Hepatic stellate cell (primary cell): ENCODE measurements at regions not wholly inside any gene's neighbourhood (a gene's known extent, or its start where the extent isn't known, plus 50 kb on each side); places are given as distances from the start of the nearest gene placed in this dataset.

Experiments used
- DNase-seq: peaks from one replicate; pipeline ENCODE4 v3.0.0; 2011; ENCODE audit warnings: low spot score

- no peak for DNase-seq
Observed at GRCh38 chr10:111993321-111993720, 190.2 kb downstream of the GPAM start.

- DNase-seq, result no peak
Observed at GRCh38 chr10:111993872-111994426, 189.6 kb downstream of the GPAM start.

DNA sequence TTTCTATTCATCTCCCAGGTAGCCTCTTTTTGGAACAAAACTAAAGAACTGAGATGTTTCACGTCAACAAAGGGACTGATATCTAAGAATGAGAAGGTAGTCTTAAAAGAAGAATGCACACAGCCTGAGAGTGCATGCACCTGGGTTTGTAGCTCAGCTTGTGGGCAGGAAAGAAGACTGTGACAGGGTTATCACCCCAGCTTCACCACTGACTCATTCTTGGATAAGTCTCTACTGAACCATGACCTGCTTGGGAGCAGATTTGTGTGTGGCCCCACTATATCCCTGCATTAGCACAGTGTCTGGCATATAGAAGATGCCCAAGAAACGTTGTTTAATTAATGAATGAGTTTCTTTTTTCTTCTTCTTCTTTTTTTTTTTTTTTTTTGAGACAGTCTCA, 187.5 kb downstream of the GPAM start:
- DNase-seq, result no peak

DNA sequence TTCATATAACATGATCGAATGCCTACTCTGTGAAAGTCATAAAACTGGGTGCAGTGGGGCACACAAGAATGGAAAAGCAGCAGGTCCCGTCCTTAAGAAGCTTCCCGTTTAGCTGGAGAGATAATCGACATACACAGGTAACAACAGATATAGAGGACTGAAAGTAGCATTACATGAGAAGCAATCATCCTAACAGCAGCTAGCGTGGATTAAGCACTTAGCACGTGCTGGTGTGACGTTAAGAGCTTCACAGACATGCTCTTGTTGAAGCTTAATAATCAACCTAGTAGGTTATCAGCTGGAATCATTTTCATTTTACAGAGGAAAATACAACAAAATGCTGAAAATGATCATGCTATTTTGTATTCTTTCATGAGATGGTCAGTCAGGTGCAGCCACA, 184.8 kb downstream of the GPAM start:
- no peak for DNase-seq

DNA sequence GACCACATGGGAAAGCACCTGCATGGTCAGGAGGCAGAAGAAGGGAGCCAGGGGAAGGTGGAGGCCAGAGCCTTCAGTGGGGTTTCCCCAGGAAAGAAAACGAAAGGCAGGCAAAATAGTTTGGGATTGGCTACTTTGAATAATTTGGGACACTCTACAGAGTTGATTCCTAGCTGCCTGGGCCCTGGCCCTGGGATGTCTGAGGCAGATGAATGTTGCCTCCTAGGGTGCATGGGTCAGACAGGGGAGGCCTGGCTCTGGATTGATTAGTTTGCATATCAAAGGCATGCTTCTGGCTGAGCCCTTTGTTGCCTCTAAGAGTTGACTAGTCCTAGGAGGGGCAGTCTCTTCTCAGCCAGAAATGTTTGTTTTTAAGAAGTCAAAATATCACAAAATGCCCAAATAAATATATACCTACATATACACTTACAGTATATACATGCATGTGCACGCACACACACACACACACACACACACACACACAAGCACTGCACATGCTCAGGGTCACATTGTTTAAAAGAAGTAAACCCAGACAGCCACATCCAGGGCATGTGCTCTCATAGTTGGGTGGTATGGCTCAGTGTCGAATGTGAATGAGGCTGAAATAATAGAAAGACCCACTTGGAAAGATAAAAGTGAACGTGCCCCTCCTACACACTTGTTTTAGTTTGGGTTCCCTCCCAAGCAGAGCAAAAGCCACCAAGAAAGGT, 184.2 kb downstream of the GPAM start:
- no peak for DNase-seq

- no peak for DNase-seq
Observed at GRCh38 chr10:111999915-112000302, 183.7 kb downstream of the GPAM start.

GRCh38 chr10:112000466-112000865, 183.1 kb downstream of the GPAM start:
- no peak for DNase-seq

DNA sequence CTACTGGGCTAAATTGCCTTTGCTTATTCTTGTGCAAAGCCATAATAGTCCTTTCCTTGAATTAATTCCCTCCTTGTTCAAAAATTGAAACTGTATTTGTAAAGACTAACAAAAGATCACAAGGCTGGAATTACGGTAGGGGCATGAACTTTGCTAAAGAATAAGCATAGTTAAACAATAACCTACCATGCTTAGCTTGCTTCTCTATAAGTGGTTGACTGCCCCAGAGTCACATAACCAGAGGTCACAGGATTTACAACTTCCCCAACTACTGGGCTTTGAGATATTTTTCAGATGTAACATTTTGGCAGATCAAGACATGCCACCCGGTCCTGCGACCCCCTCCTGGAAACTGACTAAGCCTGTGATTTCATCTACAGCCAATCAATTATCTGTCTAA, 181.4 kb downstream of the GPAM start:
- no peak for DNase-seq

- DNase-seq, result no peak
Observed at GRCh38 chr10:112004075-112004474, 179.5 kb downstream of the GPAM start.

GRCh38 chr10:112005044-112005443, 178.5 kb downstream of the GPAM start:
- no peak for DNase-seq

DNA sequence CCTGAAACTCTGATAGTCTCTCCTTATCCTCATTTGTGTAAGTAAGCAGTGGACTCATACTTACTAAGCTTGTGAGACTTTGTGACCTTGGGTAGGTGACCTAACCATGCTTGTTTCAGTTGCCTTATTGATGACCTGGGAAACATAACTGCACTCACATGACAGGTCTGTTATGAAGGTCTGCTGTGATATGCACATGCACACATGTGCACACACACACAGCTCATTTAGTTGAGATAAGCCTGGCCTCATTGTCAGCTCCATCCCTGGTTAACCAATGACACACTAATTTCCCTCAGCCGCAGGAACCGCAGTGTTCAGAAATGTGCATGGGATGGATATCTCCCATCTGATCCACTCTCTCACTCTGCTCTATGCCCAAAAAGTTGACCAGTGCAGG, 177.2 kb downstream of the GPAM start:
- no peak for DNase-seq

GRCh38 chr10:112006831-112007230, 176.7 kb downstream of the GPAM start:
- DNase-seq, result no peak

GRCh38 chr10:112022196-112022595, 161.4 kb downstream of the GPAM start:
- DNase-seq, result no peak

DNA sequence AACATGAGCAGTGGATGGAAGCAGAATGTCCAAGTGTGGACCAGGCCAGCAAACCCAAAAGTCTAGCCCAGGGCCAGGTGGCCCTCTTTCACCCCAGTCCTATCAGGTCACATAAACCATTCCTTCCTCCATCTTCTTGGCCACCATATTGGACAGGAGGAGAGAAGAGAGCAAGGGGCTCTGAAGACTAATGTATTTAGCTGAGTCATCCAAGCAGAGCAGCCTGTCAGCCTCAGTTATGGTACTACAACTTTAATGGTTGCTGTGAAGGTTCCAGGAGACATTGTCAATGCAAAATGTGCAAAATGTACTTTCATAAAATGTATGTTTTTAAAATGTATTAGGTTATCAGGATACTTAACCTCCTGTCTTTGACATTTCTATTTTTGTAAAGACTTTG, 159.5 kb downstream of the GPAM start:
- DNase-seq, result no peak

GRCh38 chr10:112025228-112025627, 158.3 kb downstream of the GPAM start:
- DNase-seq, result no peak

DNA sequence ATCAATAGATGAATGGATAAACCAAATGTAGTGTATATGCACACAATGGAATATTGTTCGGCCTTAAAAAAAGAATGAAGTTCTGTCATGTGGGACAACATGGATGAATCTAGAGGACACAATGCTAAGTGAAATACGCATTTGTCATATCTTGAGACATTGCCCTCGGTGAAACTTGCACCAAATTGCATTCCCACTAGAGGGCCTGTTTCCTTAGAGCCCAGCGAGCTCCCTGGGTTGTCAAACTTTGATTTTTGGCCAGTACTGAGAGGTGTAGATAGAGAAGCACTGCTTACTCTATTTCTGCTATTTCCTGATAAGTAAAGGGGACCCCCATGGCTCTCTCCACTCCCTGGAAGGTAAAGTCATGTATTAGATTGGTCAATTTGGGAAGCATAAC, 157.1 kb downstream of the GPAM start:
- no peak for DNase-seq

GRCh38 chr10:112027731-112028280, 155.8 kb downstream of the GPAM start:
- no peak for DNase-seq

GRCh38 chr10:112030431-112030830, 153.1 kb downstream of the GPAM start:
- DNase-seq, result no peak

GRCh38 chr10:112039823-112040222, 143.7 kb downstream of the GPAM start:
- no peak for DNase-seq

DNA sequence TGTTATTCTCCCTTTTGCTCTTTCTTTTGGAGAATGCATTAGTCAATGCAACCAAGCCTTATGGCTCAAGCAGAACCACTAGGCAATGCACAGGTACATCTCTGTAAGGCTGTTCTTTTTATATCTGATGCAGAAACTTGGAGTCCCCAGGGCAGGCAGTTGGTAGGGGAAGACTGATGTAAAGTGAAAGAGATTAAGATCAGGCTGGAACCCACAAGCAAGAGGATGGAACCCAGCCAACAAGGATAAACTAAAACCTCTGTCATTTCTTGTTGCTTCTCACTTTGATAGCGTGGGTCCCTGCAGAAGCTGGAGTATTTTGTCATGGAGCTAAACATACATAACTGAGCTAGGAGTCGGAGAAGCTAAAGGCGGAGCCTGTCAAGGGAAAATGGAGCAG, 142.9 kb downstream of the GPAM start:
- DNase-seq, result no peak

GRCh38 chr10:112045938-112046337, 137.6 kb downstream of the GPAM start:
- DNase-seq, result no peak

GRCh38 chr10:112047674-112048073, 135.9 kb downstream of the GPAM start:
- no peak for DNase-seq

GRCh38 chr10:112052166-112052565, 131.4 kb downstream of the GPAM start:
- DNase-seq, result no peak

DNA sequence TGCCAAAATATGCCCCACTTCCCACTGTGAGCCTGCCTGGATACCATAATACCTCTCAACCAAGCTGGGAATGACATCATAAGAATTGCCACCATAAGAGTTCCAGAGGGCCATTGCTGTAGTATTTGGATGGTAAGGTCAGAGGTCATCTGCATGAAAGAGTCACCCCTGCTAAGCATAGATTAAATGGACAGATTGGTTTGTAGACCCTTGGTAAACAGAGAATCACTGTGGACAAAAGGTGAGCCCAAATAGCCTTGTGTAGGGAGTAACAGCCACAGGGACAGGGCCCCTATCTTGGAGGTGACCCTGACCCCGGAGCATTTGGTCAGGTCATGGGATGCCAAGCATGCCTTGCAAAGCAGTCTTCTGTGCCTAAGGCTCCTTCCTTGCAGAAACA, 129.7 kb downstream of the GPAM start:
- no peak for DNase-seq
